ENCODE measurements at regions not wholly inside any gene's neighbourhood (a gene's known extent, or its start where the extent isn't known, plus 50 kb on each side); places are given as distances from the start of the nearest gene placed in this dataset.
"Not testable (repeated sequence)": the region's sequence is repeated elsewhere in the genome, so short reads cannot be mapped to it uniquely, and the experiment has no call there.

GRCh38 chr10:131825960-131826650, 74.7 kb upstream of the PPP2R2D start:
- no peak for DNase-seq

- no peak for DNase-seq
Measured at GRCh38 chr10:131829156-131829930, 71.5 kb upstream of the PPP2R2D start.

DNA sequence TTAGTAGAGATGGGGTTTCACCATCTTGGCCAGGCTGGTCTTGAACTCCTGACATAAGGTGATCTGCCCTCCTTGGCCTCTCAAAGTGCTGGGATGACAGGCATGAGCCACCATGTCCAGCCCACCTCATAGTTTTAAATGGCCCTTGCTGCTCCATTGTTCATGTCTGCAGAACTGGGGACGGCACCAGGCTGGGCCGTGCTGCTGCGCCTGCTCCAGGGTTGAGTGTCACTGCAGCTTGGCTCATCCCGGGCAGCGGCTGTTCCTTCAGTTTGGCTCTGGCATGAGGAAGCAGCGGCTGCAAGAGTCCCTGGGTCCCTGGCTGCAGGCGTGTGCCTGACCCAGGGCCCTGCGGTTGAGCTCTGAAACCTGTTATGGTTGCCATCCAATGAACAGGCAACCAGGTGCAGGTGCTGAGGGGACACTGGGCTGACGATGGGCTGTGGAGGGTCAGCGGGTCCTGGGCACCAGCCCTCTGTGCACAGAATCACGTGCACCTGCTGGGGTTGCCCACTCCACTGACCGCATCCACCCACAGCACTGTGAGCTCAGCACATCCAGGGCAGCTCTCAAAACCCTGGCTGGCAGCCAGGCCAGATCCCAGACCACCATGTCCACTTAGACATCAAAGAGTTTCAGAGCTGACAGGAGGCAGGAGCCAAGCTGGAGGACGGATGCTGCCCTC, 70.2 kb upstream of the PPP2R2D start:
- no peak for DNase-seq

GRCh38 chr10:131831561-131831960, 69.2 kb upstream of the PPP2R2D start:
- no peak for DNase-seq

DNA sequence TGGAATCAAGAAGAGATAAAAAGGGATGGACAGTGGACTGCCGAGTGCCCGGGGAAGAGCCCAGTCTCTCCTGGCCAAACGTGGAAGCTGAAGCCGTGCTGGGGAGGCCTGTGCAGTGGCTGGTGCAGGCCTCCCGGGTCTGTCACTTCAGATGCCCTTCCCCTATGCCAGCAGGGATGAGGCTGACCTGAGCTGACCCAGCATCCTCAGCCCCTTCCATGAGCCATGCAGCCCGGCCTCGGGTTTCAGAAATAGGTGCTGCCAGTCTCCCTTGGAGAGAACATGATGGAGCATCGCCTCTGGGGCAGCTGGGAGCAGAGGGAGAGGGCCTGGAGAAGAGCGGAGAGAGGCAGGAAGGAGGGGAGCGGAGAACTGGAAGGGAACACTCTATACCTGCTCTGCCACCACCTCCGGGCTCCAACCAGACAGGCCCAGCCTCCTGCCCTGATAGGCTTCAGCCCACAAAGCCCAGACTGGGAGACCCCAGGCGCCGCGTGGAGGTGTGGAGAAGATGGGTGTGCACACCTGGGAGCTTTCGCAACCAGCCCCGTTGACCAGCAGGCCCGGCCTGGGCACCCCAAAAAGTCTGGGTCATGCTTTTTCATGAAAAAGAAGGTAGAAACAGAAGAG, 68.6 kb upstream of the PPP2R2D start:
- no peak for DNase-seq

DNA sequence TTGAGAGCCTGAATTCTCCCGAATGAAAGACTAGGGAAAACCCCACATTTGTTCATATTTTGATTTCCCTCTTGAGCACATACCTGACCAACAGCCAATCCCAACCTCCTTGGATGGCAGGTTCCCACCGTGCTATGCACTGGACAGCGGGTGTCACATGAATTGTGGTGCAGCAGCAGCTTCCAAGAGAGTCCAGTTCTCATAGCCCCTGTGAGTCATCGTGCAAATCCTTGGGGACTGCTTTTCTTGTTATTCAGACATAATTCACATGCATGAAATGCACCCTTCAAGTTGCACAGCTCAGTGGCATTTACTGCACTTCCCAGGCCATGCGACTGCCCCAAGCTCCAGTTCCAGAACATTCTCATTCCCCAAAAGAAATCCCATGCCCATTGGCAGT, 67.8 kb upstream of the PPP2R2D start:
- no peak for DNase-seq

GRCh38 chr10:131833446-131834080, 67.2 kb upstream of the PPP2R2D start:
- no peak for DNase-seq

GRCh38 chr10:131834152-131834810, 66.5 kb upstream of the PPP2R2D start:
- DNase-seq: no peak

- no peak for DNase-seq
Measured at GRCh38 chr10:131838966-131839742, 61.7 kb upstream of the PPP2R2D start.

GRCh38 chr10:131839880-131840787, 60.7 kb upstream of the PPP2R2D start:
- DNase-seq: not testable (repeated sequence)

DNA sequence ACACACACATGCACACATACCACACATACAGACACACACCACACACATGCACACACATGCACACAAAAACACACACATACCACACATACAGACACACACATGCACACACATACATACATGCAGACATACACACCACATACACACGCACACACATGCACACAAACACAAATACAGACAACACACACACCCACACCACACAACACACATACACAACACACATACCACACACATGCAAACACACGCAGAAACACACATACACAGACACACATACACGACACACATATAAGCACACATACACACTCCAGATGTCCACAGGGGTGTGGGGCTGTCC, 60.1 kb upstream of the PPP2R2D start:
- DNase-seq: no peak

DNA sequence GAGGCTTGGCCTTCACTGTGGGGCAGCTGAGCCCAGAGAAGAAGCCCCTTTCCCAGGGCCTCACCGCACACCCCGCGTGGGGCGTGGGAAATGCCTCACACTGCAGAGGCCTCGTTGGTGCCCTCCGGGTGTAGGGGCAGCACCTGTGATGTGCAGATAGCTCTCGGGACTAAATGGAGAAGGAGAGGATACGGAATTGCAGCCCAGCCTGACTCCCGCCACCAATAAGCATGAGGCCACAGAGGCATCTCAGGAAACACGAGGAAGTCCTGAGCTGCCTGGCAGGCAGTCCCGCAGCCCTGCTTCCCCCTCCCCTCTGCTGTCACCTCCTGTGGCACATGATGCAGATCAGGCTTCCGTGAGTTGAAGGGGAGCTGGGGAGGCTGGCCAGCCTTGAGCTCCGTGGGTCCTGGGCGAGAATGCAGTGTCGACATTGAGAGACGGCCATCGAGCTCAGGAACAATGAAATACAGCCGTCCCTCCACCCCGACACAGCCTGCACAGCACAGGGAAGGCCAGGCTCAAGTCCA, 59.6 kb upstream of the PPP2R2D start:
- no peak for DNase-seq

DNA sequence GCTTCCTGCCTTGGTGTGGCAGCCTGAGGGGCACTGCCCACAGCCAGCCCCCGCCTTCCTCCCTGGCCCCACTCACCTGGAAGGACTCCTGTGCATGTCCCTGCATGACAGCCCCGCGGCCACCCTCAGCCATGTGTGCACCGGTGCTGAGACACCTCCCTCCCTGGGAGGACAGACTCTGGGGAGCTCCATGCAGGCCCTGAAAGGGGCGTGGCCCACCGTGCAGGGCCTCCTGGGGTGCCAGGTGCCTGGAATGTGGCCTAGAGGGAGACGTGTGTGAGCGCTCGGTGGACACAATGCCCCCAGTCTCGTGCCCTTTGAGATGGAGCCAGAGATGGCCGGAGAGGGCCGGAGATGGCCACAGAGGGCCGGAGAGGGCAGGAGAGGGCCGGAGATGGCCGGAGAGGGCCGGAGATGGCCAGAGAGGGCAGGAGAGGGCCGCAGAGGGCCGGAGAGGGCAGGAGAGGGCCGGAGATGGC, 59.1 kb upstream of the PPP2R2D start:
- DNase-seq: no peak

GRCh38 chr10:131842351-131843088, 58.3 kb upstream of the PPP2R2D start:
- no peak for DNase-seq

DNA sequence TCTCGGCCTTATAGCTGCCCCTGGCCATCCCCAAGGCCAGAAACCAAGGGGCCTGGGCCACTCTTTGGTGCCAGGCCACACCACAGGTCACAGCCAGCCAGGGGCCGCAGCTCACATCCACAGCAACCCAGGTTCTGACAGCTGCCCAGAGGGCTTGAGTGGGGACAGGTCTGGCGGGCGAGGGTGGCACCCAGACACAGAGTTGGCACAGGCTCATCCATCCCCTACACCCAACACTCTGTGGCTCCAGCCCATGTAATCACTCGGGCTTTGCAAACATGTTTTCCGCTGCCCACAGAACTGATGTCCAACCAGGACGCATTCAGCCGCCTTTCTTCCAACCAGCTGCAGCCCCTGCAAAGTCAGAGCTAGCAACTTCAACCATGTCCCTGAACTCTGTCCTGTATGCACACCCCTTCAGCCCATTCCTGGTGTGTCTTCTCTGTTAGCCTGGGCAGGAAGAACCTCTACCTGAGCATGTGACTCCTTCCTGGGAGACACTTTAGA, 57.7 kb upstream of the PPP2R2D start:
- DNase-seq: no peak

DNA sequence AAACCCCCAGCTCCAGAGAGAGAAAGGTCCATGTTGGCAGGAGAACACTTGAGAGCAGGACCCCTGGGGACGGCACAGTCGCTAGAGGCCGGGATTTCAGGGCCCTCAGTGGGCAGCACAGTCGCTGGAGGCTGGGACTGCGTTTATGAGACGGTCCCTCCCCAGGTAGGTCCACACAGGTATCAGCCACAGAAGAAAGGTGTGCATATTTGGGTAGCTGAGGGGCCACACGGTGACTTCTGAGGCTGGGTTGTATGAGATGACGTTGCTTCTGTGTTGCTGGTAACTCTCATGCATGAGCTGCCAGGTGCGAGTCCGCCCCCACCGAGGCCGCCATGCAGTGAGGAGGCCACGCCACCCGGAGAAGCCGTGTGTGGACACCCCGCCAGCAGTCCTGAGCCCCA, 56.9 kb upstream of the PPP2R2D start:
- DNase-seq: no peak

DNA sequence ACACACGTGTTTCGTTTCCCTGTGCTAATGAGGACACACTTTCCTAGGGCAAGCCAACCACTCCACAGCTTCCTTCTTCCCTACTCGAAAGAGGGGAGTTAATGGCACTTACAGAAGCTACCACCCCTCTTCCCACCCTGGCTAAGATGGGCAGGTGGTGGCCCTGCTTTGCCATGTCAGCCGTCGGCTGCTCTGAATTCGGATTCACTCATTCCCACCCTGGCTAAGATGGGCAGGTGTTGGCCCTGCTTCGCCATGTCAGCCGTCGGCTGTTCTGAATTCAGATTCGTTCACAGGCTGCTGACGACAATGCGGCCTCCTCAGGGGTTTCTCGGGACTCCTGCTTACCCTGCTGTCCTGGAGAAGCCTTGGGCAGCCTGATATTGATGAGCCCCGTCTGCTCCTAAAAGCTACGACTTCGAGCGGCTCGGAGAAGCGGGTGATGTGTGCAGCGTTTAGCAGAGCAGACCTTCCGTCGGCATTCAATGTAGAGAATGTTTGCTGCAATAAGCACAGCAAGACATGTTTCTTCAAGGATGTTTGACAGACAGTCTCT, 56.2 kb upstream of the PPP2R2D start:
- DNase-seq: no peak

- DNase-seq: no peak
Measured at GRCh38 chr10:131845505-131846239, 55.1 kb upstream of the PPP2R2D start.

All from NCI-H2081 (cell line).